D341Med (cell line): ENCODE measurements at regions not wholly inside any gene's neighbourhood (a gene's known extent, or its start where the extent isn't known, plus 50 kb on each side); places are given as distances from the start of the nearest gene placed in this dataset.

Experiments used
- DNase-seq: peaks from one replicate; pipeline ENCODE4 v3.0.0; 2012; ENCODE audit warnings: low spot score

GRCh38 chr3:151935446-151935845 is 62.0 kb downstream of the SUCNR1 start:
- no peak for DNase-seq

- no peak for DNase-seq
Measured at GRCh38 chr3:151940481-151940880, 67.0 kb downstream of the SUCNR1 start.

GRCh38 chr3:151943539-151943938 is 70.1 kb downstream of the SUCNR1 start:
- no peak for DNase-seq

- no peak for DNase-seq
Measured at GRCh38 chr3:151944356-151944755, 70.9 kb downstream of the SUCNR1 start.

GRCh38 chr3:151946606-151947005 is 73.2 kb downstream of the SUCNR1 start:
- DNase-seq = no peak

- no peak for DNase-seq
Measured at GRCh38 chr3:151949706-151950105, 76.3 kb downstream of the SUCNR1 start.

- DNase-seq = no peak
Measured at GRCh38 chr3:151955356-151955755, 81.9 kb downstream of the SUCNR1 start.

GRCh38 chr3:151960961-151961580 is 87.6 kb downstream of the SUCNR1 start:
- DNase-seq = no peak

- DNase-seq = no peak
Measured at GRCh38 chr3:151962352-151962751, 88.9 kb downstream of the SUCNR1 start.

- no peak for DNase-seq
Measured at GRCh38 chr3:151962912-151963311, 89.5 kb downstream of the SUCNR1 start.

GRCh38 chr3:151964743-151965142 is 91.3 kb downstream of the SUCNR1 start:
- no peak for DNase-seq

GRCh38 chr3:151969026-151969642 is 95.7 kb downstream of the SUCNR1 start:
- DNase-seq = no peak

- no peak for DNase-seq
Measured at GRCh38 chr3:151971814-151972579, 98.6 kb downstream of the SUCNR1 start.

GRCh38 chr3:151974067-151974466 is 100.6 kb downstream of the SUCNR1 start:
- peak; percentile 67 for DNase-seq

- DNase-seq = no peak
Measured at GRCh38 chr3:151976211-151977050, 103.0 kb downstream of the SUCNR1 start.

- DNase-seq = no peak
Measured at GRCh38 chr3:151979906-151980305, 106.5 kb downstream of the SUCNR1 start.

GRCh38 chr3:151983538-151983937 is 110.1 kb downstream of the SUCNR1 start:
- DNase-seq = no peak

- DNase-seq = no peak
Measured at GRCh38 chr3:151985787-151986430, 112.5 kb downstream of the SUCNR1 start.

- no peak for DNase-seq
Measured at GRCh38 chr3:151987893-151988292, 114.5 kb downstream of the SUCNR1 start.

- no peak for DNase-seq
Measured at GRCh38 chr3:151989621-151990020, 116.2 kb downstream of the SUCNR1 start.

GRCh38 chr3:151990696-151991376 is 117.4 kb downstream of the SUCNR1 start:
- DNase-seq = no peak
